ENCODE measurements at regions not wholly inside any gene's neighbourhood (a gene's known extent, or its start where the extent isn't known, plus 50 kb on each side); places are given as distances from the start of the nearest gene placed in this dataset.

DNA sequence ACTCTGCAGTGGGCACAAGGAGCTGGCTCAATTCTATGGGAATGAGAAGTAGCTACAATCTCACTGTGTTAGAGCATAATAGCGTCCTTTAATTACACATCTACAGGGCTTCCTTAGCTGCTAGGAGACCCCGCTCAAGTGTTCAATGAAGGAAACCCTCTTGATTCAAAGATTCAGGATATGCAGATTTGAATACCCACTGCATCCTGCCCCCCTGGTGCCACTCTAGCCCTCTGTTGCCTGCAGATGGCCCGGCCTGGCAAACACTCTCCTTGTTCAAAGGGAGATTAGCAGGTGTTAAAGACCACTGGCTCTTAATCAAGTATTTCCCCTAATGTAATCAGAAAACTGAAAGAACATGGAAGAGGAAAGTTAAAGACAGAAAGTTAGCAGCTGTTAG, 356.6 kb downstream of the VGLL3 start:
- no peaks in the 10 kb centered on the region for H3K36me3 ChIP-seq (ENCODE audit: low read length)
- H3K27ac ChIP-seq (ENCODE audit: low read depth, low read length) = no peak overlapping the region
- H3K9ac ChIP-seq (ENCODE audit: low read length) = no peak overlapping the region
- no peaks in the 10 kb centered on the region for H3K27me3 ChIP-seq (ENCODE audit: low read length)
- H3K9me2 ChIP-seq (replicated peaks; ENCODE audit: insufficient read depth, low read length) = no peaks in the 10 kb centered on the region
- H3F3A ChIP-seq (ENCODE audit: insufficient read depth) = no peaks in the 10 kb centered on the region
- TF ChIP-seq EZH2phosphoT487 (conservative IDR thresholded peaks at IDR 0.05; ENCODE audit: low read length) = no peak
- TF ChIP-seq, protein P1, sequence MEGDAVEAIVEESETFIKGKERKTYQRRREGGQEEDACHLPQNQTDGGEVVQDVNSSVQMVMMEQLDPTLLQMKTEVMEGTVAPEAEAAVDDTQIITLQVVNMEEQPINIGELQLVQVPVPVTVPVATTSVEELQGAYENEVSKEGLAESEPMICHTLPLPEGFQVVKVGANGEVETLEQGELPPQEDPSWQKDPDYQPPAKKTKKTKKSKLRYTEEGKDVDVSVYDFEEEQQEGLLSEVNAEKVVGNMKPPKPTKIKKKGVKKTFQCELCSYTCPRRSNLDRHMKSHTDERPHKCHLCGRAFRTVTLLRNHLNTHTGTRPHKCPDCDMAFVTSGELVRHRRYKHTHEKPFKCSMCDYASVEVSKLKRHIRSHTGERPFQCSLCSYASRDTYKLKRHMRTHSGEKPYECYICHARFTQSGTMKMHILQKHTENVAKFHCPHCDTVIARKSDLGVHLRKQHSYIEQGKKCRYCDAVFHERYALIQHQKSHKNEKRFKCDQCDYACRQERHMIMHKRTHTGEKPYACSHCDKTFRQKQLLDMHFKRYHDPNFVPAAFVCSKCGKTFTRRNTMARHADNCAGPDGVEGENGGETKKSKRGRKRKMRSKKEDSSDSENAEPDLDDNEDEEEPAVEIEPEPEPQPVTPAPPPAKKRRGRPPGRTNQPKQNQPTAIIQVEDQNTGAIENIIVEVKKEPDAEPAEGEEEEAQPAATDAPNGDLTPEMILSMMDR (IDR thresholded peaks at IDR 0.05; ENCODE audit: insufficient read depth, low read length, poor library complexity, severe bottlenecking) = no peak
- no peak overlapping the region for H2AFZ ChIP-seq (ENCODE audit: low read depth, low read length, severe bottlenecking)
- H3K9me3 ChIP-seq (ENCODE audit: insufficient read depth, low read length) = no peaks in the 10 kb centered on the region
- H3K4me3 ChIP-seq (ENCODE audit: insufficient read depth, low read length, poor library complexity, severe bottlenecking) = no peak overlapping the region
- H3K4me2 ChIP-seq (ENCODE audit: low read depth, low read length, poor library complexity, severe bottlenecking) = no peak overlapping the region
- no peaks in the 10 kb centered on the region for H4K20me1 ChIP-seq (ENCODE audit: low read depth, low read length)
- H3K79me2 ChIP-seq (ENCODE audit: insufficient read depth, low read length) = no peaks in the 10 kb centered on the region

DNA sequence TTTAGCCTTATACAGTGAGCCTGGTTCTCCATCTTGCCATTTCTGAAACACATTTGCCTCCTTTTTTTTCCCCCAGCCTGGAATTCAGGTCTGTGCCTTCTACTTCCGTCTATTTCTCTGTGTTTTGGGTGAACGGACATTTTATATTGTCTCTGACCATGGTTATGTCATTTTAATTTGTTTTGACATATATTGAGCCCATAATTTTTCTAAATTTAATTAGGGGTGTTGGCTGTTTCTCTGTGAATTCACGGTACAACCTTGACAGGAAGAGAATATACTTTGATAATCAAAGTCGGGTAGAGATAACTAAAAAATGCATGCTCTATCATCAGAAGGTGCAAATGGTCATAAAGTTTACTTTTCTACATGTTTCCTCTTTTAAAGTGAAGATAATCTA, 361.4 kb downstream of the VGLL3 start:
- Histone ChIP-seq H3K9me2 (replicated peaks; ENCODE audit: insufficient read depth, low read length) (no peaks in the 10 kb centered on the region), H3K9ac (ENCODE audit: low read length) (no peak overlapping the region), H3K4me2 (ENCODE audit: low read depth, low read length, poor library complexity, severe bottlenecking) (no peak overlapping the region), H3K27me3 (ENCODE audit: low read length) (no peaks in the 10 kb centered on the region), H3K9me3 (ENCODE audit: insufficient read depth, low read length) (no peaks in the 10 kb centered on the region), H3K27ac (ENCODE audit: low read depth, low read length) (no peak overlapping the region), H3K4me3 (ENCODE audit: insufficient read depth, low read length, poor library complexity, severe bottlenecking) (no peak overlapping the region), H3K36me3 (ENCODE audit: low read length) (no peaks in the 10 kb centered on the region), H4K20me1 (ENCODE audit: low read depth, low read length) (no peaks in the 10 kb centered on the region), H3F3A (ENCODE audit: insufficient read depth) (no peaks in the 10 kb centered on the region), H2AFZ (ENCODE audit: low read depth, low read length, severe bottlenecking) (no peak overlapping the region), H3K79me2 (ENCODE audit: insufficient read depth, low read length) (no peaks in the 10 kb centered on the region)
- TF ChIP-seq, protein P1 (IDR thresholded peaks at IDR 0.05; ENCODE audit: insufficient read depth, low read length, poor library complexity, severe bottlenecking) = no peak
- TF ChIP-seq EZH2phosphoT487 (conservative IDR thresholded peaks at IDR 0.05; ENCODE audit: low read length) = no peak

DNA sequence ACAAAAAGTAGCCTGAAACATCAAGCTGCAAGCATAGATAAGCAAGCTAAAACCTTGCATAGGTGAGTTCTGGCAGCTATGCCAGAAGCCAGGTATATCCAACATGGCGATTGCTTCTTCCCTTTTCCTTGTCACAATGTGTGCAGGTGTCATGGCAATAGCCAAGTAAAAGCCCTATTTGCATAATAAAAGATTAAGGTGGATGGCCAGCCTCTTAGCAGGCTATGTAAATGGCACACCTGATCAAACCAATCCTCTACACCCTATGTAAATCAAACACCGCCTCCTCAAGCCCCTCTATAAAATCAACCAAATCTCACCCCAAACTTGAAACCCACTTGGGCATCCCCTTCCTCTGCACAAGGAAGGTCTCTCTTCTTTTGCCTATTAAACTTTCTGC, 366.8 kb downstream of the VGLL3 start:
- Histone ChIP-seq H2AFZ (ENCODE audit: low read depth, low read length, severe bottlenecking) (no peak overlapping the region), H3K4me3 (ENCODE audit: insufficient read depth, low read length, poor library complexity, severe bottlenecking) (no peak overlapping the region), H3K9me3 (ENCODE audit: insufficient read depth, low read length) (no peaks in the 10 kb centered on the region), H3K27me3 (ENCODE audit: low read length) (no peaks in the 10 kb centered on the region), H3K79me2 (ENCODE audit: insufficient read depth, low read length) (no peaks in the 10 kb centered on the region), H4K20me1 (ENCODE audit: low read depth, low read length) (no peaks in the 10 kb centered on the region), H3F3A (ENCODE audit: insufficient read depth) (no peaks in the 10 kb centered on the region), H3K9me2 (replicated peaks; ENCODE audit: insufficient read depth, low read length) (no peaks in the 10 kb centered on the region), H3K27ac (ENCODE audit: low read depth, low read length) (no peak overlapping the region), H3K36me3 (ENCODE audit: low read length) (no peaks in the 10 kb centered on the region), H3K9ac (ENCODE audit: low read length) (no peak overlapping the region), H3K4me2 (ENCODE audit: low read depth, low read length, poor library complexity, severe bottlenecking) (no peak overlapping the region)
- TF ChIP-seq, protein P1 (IDR thresholded peaks at IDR 0.05; ENCODE audit: insufficient read depth, low read length, poor library complexity, severe bottlenecking) = no peak
- TF ChIP-seq EZH2phosphoT487 (conservative IDR thresholded peaks at IDR 0.05; ENCODE audit: low read length) = no peak
